ENCODE measurements at regions not wholly inside any gene's neighbourhood (a gene's known extent, or its start where the extent isn't known, plus 50 kb on each side); places are given as distances from the start of the nearest gene placed in this dataset.

DNA sequence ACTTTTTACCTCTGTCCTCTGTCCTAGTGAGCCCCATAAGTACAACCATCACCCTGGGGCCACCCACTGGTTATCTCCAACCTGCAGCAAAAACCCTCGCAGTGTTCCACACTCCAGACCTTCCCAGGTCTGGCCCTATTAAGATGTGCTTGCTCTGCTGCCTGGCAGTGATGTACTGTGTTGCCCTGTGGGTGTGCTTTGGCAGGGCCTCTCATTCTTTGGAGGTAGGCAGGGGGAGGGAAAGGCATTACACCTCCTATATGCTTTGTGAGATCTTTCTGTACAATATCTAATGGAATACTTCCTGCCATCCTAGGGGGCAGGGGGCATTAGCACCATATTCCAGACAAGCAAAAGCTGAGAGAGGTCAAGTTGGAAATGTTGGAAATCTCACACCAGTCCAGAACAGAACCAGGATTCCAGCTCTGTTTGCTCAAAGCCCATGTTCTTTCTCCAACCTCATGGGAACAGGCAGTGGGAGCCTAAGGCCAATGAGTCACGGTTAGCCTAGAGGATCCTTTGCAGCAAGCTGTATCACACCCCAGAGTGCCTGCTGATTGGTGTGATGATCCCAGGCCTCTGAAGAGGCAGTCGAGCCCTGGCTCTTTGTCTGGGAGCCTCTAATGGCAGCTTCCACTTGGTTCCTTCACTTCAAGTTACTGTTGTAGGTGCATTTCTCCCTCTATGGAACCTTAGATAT, 59.7 kb upstream of the UBL3 start:
- no peak overlapping the region for H3K27ac ChIP-seq (ENCODE audit: low read depth, low read length)
- H3K9me3 ChIP-seq (ENCODE audit: control insufficient read depth, insufficient read depth, low read length) = no peaks in the 10 kb centered on the region
- ChIA-PET POLR2A (no interaction called here), CTCF (interaction anchor here (0.8 to 3.7 kb wide), 2 partner anchors 14 to 63 kb away, joined by 3 to 26 read pairs; no protein-coding TSS in a partner anchor)
- no peaks in the 10 kb centered on the region for H3K27me3 ChIP-seq (ENCODE audit: control insufficient read depth, insufficient read depth, low read length)
- no peak for DNase-seq (ENCODE audit: low read depth, low spot score)
- TF ChIP-seq, protein P1, sequence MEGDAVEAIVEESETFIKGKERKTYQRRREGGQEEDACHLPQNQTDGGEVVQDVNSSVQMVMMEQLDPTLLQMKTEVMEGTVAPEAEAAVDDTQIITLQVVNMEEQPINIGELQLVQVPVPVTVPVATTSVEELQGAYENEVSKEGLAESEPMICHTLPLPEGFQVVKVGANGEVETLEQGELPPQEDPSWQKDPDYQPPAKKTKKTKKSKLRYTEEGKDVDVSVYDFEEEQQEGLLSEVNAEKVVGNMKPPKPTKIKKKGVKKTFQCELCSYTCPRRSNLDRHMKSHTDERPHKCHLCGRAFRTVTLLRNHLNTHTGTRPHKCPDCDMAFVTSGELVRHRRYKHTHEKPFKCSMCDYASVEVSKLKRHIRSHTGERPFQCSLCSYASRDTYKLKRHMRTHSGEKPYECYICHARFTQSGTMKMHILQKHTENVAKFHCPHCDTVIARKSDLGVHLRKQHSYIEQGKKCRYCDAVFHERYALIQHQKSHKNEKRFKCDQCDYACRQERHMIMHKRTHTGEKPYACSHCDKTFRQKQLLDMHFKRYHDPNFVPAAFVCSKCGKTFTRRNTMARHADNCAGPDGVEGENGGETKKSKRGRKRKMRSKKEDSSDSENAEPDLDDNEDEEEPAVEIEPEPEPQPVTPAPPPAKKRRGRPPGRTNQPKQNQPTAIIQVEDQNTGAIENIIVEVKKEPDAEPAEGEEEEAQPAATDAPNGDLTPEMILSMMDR (IDR thresholded peaks at IDR 0.05; ENCODE audit: low read depth, low read length) = no peak
- H3K4me3 ChIP-seq (ENCODE audit: low read depth, low read length) = no peak overlapping the region

DNA sequence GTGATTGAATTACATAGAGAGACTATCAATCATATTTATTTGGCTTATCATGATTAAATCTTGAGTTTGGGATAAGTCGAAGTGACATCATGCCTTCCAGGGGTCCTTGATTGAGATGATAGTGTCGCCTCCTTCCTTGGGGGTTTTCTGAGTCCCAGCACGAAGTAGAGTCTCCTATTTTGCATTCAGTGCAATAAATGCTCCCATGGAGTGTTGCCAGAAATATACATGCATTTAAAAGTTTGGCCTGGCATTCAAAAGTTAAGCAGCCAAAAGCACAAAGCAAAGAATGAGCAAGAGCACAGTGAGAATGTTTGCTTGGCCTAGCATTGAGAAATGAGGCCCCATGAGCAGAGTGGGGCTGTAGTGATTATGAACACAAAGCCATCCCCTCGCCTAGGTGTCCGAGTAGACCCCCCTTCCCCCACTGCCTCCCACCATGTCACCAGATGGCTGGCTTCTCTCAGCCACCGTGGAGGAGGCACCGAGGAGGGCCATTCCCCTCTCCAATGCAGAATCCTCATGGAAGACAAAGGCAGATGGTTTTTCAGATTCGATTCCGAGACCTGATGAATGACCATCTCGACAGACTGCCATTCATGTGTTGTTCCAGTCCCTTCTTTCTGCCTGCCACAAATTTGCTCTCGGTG, 58.8 kb upstream of the UBL3 start:
- Histone ChIP-seq H3K4me3 (ENCODE audit: low read depth, low read length) (no peak overlapping the region), H3K27me3 (ENCODE audit: control insufficient read depth, insufficient read depth, low read length) (no peaks in the 10 kb centered on the region), H3K9me3 (ENCODE audit: control insufficient read depth, insufficient read depth, low read length) (no peaks in the 10 kb centered on the region), H3K27ac (ENCODE audit: low read depth, low read length) (no peak overlapping the region)
- no peak for DNase-seq (ENCODE audit: low read depth, low spot score)
- TF ChIP-seq, protein P1 (IDR thresholded peaks at IDR 0.05; ENCODE audit: low read depth, low read length) = no peak
- ChIA-PET POLR2A (interaction anchor here (0.7 to 1.3 kb wide), 2 partner anchors 47 to 48 kb away, joined by 3 read pairs; no protein-coding TSS in a partner anchor), CTCF (interaction anchor here (2.1 kb wide), 1 partner anchor 15 kb away, joined by 12 read pairs; no protein-coding TSS in a partner anchor)

DNA sequence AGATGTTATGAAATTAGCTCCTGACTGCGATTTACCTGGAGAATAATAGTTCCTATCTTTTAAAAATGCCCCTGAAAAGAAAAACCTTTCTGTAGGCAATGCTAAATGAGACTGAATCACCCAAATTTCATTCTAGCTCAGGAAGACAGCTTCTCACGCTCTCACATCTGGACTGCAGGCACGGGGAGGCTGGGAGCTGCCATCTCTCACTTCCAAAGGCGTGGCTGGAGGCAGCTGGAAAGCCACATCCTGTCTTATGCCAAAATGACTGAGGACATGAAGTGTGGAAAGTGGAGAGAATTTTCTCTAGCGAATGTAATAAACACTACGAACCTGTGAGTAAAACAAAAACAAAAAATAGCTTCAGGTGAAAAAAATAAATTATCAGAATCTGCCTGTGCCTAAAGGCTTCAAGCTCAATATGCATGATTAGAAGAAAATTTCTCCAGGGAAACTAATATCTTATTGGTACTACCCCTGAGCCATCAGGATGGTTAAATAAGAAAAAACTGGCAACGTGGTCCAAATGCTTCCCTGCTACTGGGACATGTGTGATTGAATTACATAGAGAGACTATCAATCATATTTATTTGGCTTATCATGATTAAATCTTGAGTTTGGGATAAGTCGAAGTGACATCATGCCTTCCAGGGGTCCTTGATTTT, 58.1 kb upstream of the UBL3 start:
- POLR2A ChIA-PET = interaction anchor here (0.6 to 1.3 kb wide), 3 partner anchors 47 to 59 kb away, joined by 3 read pairs; no protein-coding TSS in a partner anchor
- TF ChIP-seq, protein P1 (IDR thresholded peaks at IDR 0.05; ENCODE audit: low read depth, low read length) = no peak

DNA sequence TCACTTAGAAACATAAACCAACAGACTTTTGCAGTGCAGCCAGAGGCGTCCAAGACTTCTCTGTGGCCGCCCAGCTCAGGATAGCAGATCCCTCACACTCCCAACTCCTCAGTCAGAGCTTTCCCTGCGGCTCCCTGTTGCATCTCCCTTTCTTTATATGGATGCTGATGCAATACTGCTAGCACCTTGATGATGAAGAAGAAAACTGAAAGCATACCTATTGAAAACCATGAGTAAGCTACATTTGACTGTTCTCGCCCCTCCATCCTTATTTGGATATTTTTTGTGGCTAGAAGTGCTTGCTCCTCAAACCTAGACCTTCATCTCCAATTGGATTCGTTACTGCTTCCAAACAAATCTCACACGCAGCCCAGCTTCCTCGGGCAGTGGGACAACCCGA, 57.3 kb upstream of the UBL3 start:
- no peak overlapping the region for H3K4me3 ChIP-seq (ENCODE audit: low read depth, low read length)
- no peak for DNase-seq (ENCODE audit: low read depth, low spot score)

More for the DNA sequence above, 58.1 kb upstream of the UBL3 start:
- no peak overlapping the region for H3K4me3 ChIP-seq (ENCODE audit: low read depth, low read length)
- CTCF ChIA-PET = interaction anchor here (0.9 to 2.1 kb wide), 2 partner anchors 12 to 16 kb away, joined by 4 to 12 read pairs; no protein-coding TSS in a partner anchor
- no peaks in the 10 kb centered on the region for H3K27me3 ChIP-seq (ENCODE audit: control insufficient read depth, insufficient read depth, low read length)
- H3K9me3 ChIP-seq (ENCODE audit: control insufficient read depth, insufficient read depth, low read length) = no peaks in the 10 kb centered on the region
- DNase-seq (ENCODE audit: low read depth, low spot score) = no peak
- H3K27ac ChIP-seq (ENCODE audit: low read depth, low read length) = no peak overlapping the region

More for the DNA sequence above, 57.3 kb upstream of the UBL3 start:
- TF ChIP-seq, protein P1 (IDR thresholded peaks at IDR 0.05; ENCODE audit: low read depth, low read length) = no peak
- CTCF ChIA-PET = interaction anchor here (0.9 to 2.1 kb wide), 2 partner anchors 13 to 17 kb away, joined by 4 to 12 read pairs; no protein-coding TSS in a partner anchor
- no peaks in the 10 kb centered on the region for H3K9me3 ChIP-seq (ENCODE audit: control insufficient read depth, insufficient read depth, low read length)
- no peak overlapping the region for H3K27ac ChIP-seq (ENCODE audit: low read depth, low read length)
- POLR2A ChIA-PET = interaction anchor here (0.6 to 1.3 kb wide), 2 partner anchors 50 to 58 kb away, joined by 3 read pairs; no protein-coding TSS in a partner anchor
- no peaks in the 10 kb centered on the region for H3K27me3 ChIP-seq (ENCODE audit: control insufficient read depth, insufficient read depth, low read length)

All from AG04450 (cell line).